Hippocampal formation (tissue), 2 donors: ENCODE measurements at regions not wholly inside any gene's neighbourhood (a gene's known extent, or its start where the extent isn't known, plus 50 kb on each side); places are given as distances from the start of the nearest gene placed in this dataset.
"Not testable (repeated sequence)": the region's sequence is repeated elsewhere in the genome, so short reads cannot be mapped to it uniquely, and the experiment has no call there.

ENCODE experiments used
- DNase-seq, 2 donors: peaks; one replicate each; lab custom pipeline; 2025; lab: John Stamatoyannopoulos, UW

GRCh38 chr20:56724241-56724757, 95.2 kb downstream of the TFAP2C start:
- no peak for DNase-seq

GRCh38 chr20:56730003-56730402, 100.9 kb downstream of the TFAP2C start:
- no peak for DNase-seq

- DNase-seq, result no peak
Measured at GRCh38 chr20:56730996-56731395, 101.9 kb downstream of the TFAP2C start.

GRCh38 chr20:56731476-56731875, 102.4 kb downstream of the TFAP2C start:
- DNase-seq, result no peak

GRCh38 chr20:56733967-56734366, 104.9 kb downstream of the TFAP2C start:
- no peak for DNase-seq

DNA sequence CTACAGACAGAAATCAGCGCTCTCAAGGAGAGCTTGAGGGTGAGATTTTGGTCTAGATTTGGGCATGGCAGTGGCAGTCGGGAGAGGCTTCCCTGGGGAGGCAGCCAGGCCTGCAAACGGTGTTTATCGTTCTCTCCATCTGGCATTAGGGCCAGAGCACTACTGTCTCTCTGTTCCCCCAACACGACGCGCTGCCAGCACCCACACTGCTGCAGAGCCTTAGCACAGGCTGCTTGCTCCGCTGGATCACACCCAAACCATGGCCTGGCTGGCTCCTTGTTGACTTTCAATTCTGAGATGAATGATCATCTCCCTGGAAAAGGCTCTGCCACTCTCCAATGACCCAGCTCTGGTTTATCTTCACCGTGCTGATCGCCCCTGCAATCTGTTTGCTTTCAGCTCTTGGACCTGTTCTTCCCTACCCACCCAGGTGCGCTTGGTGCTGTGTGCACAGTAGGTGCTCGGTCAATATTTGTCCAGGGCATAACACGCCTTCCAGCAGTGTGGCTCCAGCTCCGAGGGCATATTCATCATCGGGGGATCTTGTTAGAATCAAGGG, 106.1 kb downstream of the TFAP2C start:
- DNase-seq, result no peak

DNA sequence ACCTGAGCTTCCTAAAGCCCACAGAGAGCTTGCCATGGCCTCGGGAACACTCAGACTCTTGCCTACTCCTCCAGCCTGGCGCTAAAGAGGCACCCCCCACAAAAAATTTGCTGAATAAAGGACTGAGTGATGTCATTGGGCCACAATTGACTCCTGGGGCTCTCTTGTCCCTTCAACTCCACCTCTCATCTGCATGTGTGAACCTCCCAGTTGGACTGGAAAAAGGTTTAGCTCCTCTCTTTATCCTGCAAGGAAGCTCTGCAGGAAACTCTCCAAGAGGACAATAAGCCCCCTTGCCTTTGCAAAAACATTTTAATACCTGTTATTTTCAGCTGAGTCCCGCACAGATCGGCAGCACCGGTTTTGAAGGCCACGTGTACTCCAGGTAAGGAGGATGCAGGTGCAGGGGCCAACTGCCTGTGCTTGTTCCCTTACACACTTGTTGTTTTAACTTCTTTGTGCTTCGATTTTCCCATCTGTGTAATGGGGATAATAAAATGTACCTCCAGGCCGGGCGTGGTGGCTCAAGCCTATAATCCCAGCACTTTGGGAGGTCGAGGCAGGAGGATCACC, 107.3 kb downstream of the TFAP2C start:
- no peak for DNase-seq

DNA sequence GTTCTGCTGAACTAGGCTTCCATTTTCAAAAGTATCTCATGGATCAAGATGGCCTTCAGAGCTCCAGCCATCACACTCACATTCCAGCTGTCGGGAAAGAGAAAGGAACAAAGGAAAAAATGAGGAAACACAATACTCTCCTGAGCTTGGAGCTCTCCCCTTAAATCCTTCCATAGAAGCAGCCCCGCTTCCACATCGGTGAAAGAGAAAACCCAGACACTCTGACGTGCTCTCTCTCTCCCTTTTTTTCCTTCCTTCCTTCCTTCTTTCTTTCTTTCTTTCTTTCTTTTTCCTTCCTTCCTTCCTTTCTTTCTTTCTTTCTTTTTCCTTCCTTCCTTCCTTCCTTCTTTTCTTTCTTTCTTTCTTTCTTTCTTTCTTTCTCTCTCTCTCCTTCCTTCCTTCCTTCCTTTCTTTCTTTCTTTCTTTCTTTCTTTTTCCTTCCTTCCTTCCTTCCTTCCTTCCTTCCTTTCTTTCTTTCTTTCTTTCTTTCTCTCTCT, 115.3 kb downstream of the TFAP2C start:
- DNase-seq, result not testable (repeated sequence)

DNA sequence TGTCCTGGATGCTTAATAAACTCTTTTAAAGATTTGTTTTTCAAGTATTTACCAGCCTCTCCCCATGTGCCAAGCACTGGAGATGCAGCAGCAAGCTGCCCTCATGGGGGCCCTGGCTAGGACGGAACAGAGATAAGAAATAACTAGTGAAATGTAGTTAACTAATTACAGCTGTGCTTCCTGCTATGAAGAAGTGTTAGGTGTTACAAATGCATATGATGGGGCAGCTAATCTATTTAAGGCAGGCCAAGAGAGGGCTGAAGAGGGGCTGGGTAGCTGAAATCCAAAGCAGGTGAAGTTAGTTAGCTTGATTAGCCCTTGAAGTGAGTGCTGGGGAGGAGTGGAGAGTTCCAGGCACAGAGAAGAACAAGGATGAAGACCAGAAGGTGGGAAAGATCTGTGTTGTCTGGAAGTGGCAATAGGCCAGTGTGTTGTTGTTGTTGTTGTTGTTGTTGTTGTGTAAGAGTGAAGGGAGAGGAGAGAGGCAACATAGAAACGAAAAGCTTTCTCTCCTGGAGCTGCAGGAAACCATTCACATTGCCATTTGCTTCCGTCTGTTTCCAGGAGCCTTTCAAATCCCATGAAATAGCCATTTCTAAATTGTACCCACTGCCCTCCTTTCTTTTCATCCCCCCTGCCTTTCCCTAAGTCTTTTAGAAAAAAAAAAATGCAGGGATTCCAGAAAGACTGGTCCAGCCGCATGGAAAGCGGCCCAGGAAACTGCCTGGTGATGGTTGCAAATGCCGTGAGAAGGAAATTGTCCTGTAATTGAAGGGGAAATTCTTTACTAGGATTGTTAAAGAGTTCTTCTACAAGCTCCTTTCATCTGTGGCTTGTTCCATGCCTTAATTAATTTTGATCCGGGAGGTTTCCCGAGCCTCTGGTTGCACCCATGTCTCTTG, 119.6 kb downstream of the TFAP2C start:
- peak in 1 of 2 donors; percentile 16 for DNase-seq

DNA sequence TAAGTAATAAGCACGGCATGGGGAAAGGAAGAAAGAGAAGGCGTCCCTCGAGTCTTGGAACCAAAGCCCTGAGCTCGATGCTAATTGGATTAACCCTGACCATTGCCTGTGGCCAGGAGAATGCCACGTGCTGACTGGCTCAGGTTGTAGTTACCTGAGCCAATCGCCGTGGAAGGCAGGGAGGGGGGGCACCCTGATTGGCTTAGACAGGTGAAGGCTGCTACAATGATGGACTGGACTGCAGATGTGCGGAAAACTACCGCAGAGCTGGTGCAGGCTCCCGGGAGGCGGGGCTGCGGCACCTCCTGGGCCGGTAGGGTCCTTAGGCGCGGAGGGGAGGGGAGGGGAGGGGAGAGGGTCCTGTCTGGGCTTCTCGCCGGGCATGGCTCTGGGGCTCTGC, 121.3 kb downstream of the TFAP2C start:
- DNase-seq, result peak in 1 of 2 donors; percentile 4

DNA sequence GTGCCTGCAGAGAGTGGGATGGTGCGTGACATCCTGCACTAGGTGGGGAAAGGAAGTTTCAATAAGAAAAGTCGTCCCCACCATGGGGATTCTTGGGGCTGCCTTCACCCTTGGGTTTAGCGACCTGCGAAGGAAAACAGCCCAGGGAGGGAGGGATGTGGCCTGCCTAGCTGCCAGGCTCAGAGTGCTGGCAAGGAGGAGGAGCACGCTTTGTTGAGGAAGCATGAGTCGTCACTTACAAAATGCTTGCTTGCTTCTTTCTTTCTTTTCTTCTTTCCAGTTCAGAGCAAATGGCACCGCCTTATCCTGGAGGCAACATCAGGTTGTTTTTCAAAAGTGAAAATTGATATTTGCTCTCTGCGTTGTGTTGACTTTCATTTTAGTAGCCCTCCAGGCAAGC, 123.2 kb downstream of the TFAP2C start:
- no peak for DNase-seq

DNA sequence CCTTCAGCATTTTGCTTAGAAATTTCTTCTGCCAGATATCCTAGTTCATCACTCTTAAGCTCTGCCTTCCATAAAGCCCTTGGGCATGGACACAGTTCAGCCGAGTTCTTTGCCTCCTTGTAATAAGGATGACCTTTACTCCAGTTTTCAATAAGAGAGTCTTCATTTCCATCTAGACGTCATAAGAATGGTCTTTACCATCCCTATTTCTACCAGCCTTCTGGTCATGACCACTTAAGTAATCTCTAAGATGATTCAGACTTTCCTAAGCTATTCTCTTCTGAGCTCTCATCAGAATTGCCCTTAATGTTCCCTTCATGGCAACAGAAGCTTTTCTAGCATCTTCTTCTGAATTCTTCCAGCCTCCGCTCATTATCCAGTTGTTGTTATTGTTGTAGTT, 126.1 kb downstream of the TFAP2C start:
- DNase-seq, result no peak

- not testable (repeated sequence) for DNase-seq
Measured at GRCh38 chr20:56756658-56757057, 127.6 kb downstream of the TFAP2C start.

GRCh38 chr20:56758706-56759105, 129.6 kb downstream of the TFAP2C start:
- no peak for DNase-seq

- no peak for DNase-seq
Measured at GRCh38 chr20:56759741-56760278, 130.7 kb downstream of the TFAP2C start.

GRCh38 chr20:56760610-56761009, 131.5 kb downstream of the TFAP2C start:
- DNase-seq, result no peak

- DNase-seq, result no peak
Measured at GRCh38 chr20:56761393-56761792, 132.3 kb downstream of the TFAP2C start.

GRCh38 chr20:56762401-56762800, 133.3 kb downstream of the TFAP2C start:
- no peak for DNase-seq

GRCh38 chr20:56762829-56763228, 133.7 kb downstream of the TFAP2C start:
- no peak for DNase-seq

DNA sequence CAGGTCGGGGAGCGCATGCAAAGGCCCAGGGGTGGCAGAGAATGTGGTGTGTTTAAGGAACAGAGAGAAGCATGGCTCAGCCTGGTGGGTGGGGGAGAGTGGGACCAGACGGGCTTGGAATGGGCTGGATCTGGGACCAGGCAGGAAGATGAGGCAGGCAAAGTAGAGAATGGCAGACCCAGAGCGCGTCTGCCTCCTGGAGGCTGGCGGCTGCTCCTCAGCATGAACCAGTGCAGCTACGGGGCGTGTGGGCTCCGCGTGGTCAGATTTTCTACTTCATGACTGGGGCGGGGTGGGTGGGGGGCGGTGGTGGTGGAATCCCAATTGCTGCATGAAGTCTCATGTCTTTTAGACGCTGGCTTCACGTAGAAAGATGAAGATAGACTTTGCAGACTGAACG, 135.6 kb downstream of the TFAP2C start:
- DNase-seq, result no peak

- no peak for DNase-seq
Measured at GRCh38 chr20:56765172-56766073, 136.3 kb downstream of the TFAP2C start.
